H1 (cell line): ENCODE measurements at regions not wholly inside any gene's neighbourhood (a gene's known extent, or its start where the extent isn't known, plus 50 kb on each side); places are given as distances from the start of the nearest gene placed in this dataset.

Experiments used
- ATF2 ChIP-seq: IDR thresholded peaks from 2 replicates; pipeline ENCODE4 v1.6.1; 2012; ENCODE audit warnings: low read length, inconsistent platforms
- CEBPB ChIP-seq: IDR thresholded peaks from 2 replicates; pipeline ENCODE4 v1.6.1; 2012; ENCODE audit warnings: low read depth, low read length
- CREB1 ChIP-seq: IDR thresholded peaks from 2 replicates; pipeline ENCODE4 v1.6.1; 2012; ENCODE audit warnings: inconsistent platforms
- CTCF ChIP-seq, 3 experiments: IDR thresholded peaks; 1 replicate in 2 of 3; 2 replicates in 1 of 3; pipeline versions ENCODE4 v1.5.1 to v1.6.1; 2011; ENCODE audit warnings: low read length in 3 of 3, mild to moderate bottlenecking in 3 of 3, inconsistent platforms in 2 of 3, low read depth in 1 of 3, moderate library complexity in 1 of 3; ENCODE audit not compliant: insufficient read depth in 1 of 3; ENCODE audit errors: control extremely low read depth in 1 of 3
- KDM1A ChIP-seq: fragments of 200-600, 300-600 bp; sonication (generic); IDR thresholded peaks from 2 replicates; pipeline ENCODE4 v1.7.1; 2016; ENCODE audit warnings: mild to moderate bottlenecking, low read length, borderline replicate concordance
- POLR2A ChIP-seq, 2 experiments: IDR thresholded peaks; 1 replicate in 1 of 2; 2 replicates in 1 of 2; pipeline ENCODE4 v1.6.1; 2011; ENCODE audit warnings: low read depth in 2 of 2, low read length in 2 of 2, mild to moderate bottlenecking in 2 of 2; ENCODE audit errors: control extremely low read depth in 1 of 2
- POLR2AphosphoS5 ChIP-seq: IDR thresholded peaks from 2 replicates; pipeline ENCODE4 v1.6.1; 2011; ENCODE audit warnings: low read depth, low read length
- RAD21 ChIP-seq, 2 experiments: IDR thresholded peaks in 1 of 2; conservative IDR thresholded peaks in 1 of 2; 2 replicates each; pipeline ENCODE4 v1.6.1; 2011; ENCODE audit warnings: low read depth in 2 of 2, low read length in 2 of 2, improper control_type of control experiment in 1 of 2, inconsistent platforms in 1 of 2, mild to moderate bottlenecking in 1 of 2, moderate library complexity in 1 of 2
- SIN3A ChIP-seq, 2 experiments: IDR thresholded peaks in 1 of 2; conservative IDR thresholded peaks in 1 of 2; 2 replicates each; pipeline ENCODE4 v1.6.1; 2011 to 2012; ENCODE audit warnings: low read length in 2 of 2, improper control_type of control experiment in 1 of 2, low read depth in 1 of 2, mild to moderate bottlenecking in 1 of 2
- YY1 ChIP-seq: IDR thresholded peaks from 2 replicates; pipeline ENCODE4 v1.6.1; 2011; ENCODE audit warnings: low read depth, mild to moderate bottlenecking, low read length
- TF ChIP-seq, protein P1 (sequence below): IDR thresholded peaks from 2 replicates; pipeline ENCODE4 v1.6.1; 2012; ENCODE audit warnings: inconsistent platforms

DNA sequence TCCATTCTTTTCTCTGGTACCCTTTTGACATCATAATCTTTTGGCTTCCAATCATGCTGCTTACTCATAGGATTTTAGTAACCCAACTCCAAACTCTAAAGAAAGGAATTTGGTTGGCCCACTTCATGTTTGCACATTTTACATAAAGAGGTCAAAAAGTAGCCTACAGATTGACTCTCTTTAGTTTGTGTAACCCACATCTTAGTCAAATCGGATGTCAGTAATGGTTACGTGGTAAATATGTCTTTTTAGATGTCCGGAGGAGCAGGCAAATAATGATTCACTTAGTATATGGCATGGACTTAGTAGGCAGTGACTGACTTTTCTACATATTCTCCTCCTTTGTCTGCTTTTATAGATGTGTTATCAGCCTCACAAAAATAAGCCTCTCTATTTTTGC is 711.6 kb upstream of the FOXG1 start:
- TF ChIP-seq POLR2A (IDR thresholded peaks at IDR 0.05; ENCODE audit: control extremely low read depth in 1 of 2, low read depth in 2 of 2, low read length in 2 of 2) = no peak
- no peak for TF ChIP-seq CTCF (IDR thresholded peaks at IDR 0.05; ENCODE audit: control extremely low read depth in 1 of 3, insufficient read depth in 1 of 3, low read depth in 1 of 3, low read length in 3 of 3)
- TF ChIP-seq, protein P1, sequence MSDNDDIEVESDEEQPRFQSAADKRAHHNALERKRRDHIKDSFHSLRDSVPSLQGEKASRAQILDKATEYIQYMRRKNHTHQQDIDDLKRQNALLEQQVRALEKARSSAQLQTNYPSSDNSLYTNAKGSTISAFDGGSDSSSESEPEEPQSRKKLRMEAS = no peak
- TF ChIP-seq CREB1 = no peak
- no peak for TF ChIP-seq SIN3A (conservative IDR thresholded peaks at IDR 0.05 in 1 of 2, IDR thresholded peaks at IDR 0.05 in 1 of 2; ENCODE audit: low read depth in 1 of 2, low read length in 2 of 2)
- no peak for TF ChIP-seq RAD21 (IDR thresholded peaks at IDR 0.05 in 1 of 2, conservative IDR thresholded peaks at IDR 0.05 in 1 of 2; ENCODE audit: low read depth in 2 of 2, low read length in 2 of 2)
- TF ChIP-seq ATF2 = no peak
- no peak for TF ChIP-seq KDM1A
- no peak for TF ChIP-seq CEBPB
- no peak for TF ChIP-seq YY1
- TF ChIP-seq POLR2AphosphoS5 = no peak
